Globus pallidus (tissue), 1 donor: ENCODE measurements at regions not wholly inside any gene's neighbourhood (a gene's known extent, or its start where the extent isn't known, plus 50 kb on each side); places are given as distances from the start of the nearest gene placed in this dataset.

Experiments
- DNase-seq: peaks from one replicate; pipeline ENCODE4 v3.0.0-alpha.2; 2015; ENCODE audit warnings: low spot score

- no peak for DNase-seq
These were observed 177.3 kb upstream of the RGMA start for GRCh38 chr15:93266291-93266690.

GRCh38 chr15:93265111-93265556 is 176.1 kb upstream of the RGMA start:
- DNase-seq = no peak

- DNase-seq = no peak
These were observed 172.8 kb upstream of the RGMA start for GRCh38 chr15:93261845-93262244.

GRCh38 chr15:93257920-93258319 is 168.9 kb upstream of the RGMA start:
- DNase-seq = no peak

GRCh38 chr15:93253681-93254080 is 164.7 kb upstream of the RGMA start:
- DNase-seq = no peak

GRCh38 chr15:93252780-93253179 is 163.8 kb upstream of the RGMA start:
- DNase-seq = no peak

GRCh38 chr15:93250950-93251349 is 161.9 kb upstream of the RGMA start:
- DNase-seq = no peak

GRCh38 chr15:93250209-93250608 is 161.2 kb upstream of the RGMA start:
- DNase-seq = no peak

GRCh38 chr15:93249623-93250022 is 160.6 kb upstream of the RGMA start:
- DNase-seq = no peak

- DNase-seq = no peak
These were observed 158.6 kb upstream of the RGMA start for GRCh38 chr15:93247466-93248121.

GRCh38 chr15:93246266-93247242 is 157.5 kb upstream of the RGMA start:
- DNase-seq = no peak

- no peak for DNase-seq
These were observed 156.6 kb upstream of the RGMA start for GRCh38 chr15:93245661-93246042.

GRCh38 chr15:93244696-93245660 is 156.0 kb upstream of the RGMA start:
- DNase-seq = no peak

- DNase-seq = no peak
These were observed 154.6 kb upstream of the RGMA start for GRCh38 chr15:93243573-93243972.

- DNase-seq = no peak
These were observed 152.9 kb upstream of the RGMA start for GRCh38 chr15:93241696-93242585.

GRCh38 chr15:93239993-93240392 is 151.0 kb upstream of the RGMA start:
- no peak for DNase-seq

GRCh38 chr15:93239591-93239990 is 150.6 kb upstream of the RGMA start:
- DNase-seq = no peak

GRCh38 chr15:93238641-93239040 is 149.6 kb upstream of the RGMA start:
- no peak for DNase-seq

- DNase-seq = peak; percentile 17
These were observed 147.1 kb upstream of the RGMA start for GRCh38 chr15:93235926-93236780.

GRCh38 chr15:93235269-93235668 is 146.3 kb upstream of the RGMA start:
- no peak for DNase-seq
